ENCODE measurements at regions not wholly inside any gene's neighbourhood (a gene's known extent, or its start where the extent isn't known, plus 50 kb on each side); places are given as distances from the start of the nearest gene placed in this dataset.

- DNase-seq (ENCODE audit: low read depth), result no peak
Observed at GRCh38 chr6:115717472-115717871, 343.2 kb downstream of the FRK start.

DNA sequence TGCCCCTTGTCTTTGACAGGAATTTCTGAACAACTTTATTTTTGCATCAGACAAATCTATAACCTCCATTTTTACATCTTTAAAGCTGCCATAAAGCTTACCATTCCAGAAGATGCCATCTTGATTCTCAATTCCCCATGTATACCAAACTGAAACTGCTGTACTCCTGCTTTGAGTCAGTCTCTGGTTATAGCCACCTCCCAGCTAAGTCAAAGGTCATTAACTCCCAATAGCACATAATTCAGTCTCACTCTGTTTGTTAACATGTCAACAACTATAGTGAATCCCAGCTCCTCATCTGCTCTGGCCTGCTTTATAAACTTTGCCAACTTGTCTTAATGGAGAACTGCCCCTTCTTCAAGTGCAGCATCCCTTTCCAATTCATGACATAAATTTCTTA is 343.6 kb downstream of the FRK start:
- no peak for DNase-seq (ENCODE audit: low read depth)

GRCh38 chr6:115712291-115712961 is 348.3 kb downstream of the FRK start:
- DNase-seq (ENCODE audit: low read depth), result no peak

DNA sequence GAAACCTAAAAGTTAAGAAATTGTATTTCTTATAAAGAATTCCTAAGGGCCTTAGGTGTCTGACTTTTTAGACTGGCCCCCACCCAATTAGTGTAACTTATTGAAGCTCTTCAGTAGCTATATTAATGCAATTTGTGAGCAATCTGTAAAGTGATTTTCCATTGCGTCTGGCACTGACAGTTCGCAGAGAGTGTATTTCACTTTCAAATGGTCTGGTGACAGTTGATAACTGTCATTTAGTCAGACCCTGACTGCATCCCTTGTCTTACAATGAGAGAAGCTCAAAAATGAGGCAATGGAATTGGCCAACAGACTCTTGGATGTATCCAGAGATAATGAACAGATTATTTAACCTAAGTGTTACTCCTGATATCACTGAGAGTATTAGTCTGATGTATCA is 351.8 kb downstream of the FRK start:
- DNase-seq (ENCODE audit: low read depth), result no peak

DNA sequence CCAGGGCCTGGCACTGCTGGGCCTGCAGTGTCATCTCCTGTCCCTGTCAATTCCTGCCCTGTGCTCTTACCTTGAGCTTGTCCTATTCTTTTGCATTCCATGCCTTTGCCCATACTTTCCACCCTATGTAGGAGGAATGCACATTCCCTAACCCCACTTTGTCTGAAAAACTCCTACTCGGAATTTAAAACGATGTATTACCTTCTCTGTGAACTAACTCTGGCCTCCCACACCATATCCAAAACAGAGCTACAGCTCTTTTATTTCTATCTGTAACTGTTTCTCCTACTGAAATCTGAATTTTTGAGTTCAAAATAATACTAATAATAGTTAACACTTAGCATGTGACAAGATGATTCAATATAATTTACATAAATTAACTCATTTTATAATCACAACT is 353.7 kb downstream of the FRK start:
- DNase-seq (ENCODE audit: low read depth), result no peak

- DNase-seq (ENCODE audit: low read depth), result no peak
Observed at GRCh38 chr6:115706324-115706723, 354.4 kb downstream of the FRK start.

- no peak for DNase-seq (ENCODE audit: low read depth)
Observed at GRCh38 chr6:115704028-115704427, 356.7 kb downstream of the FRK start.

DNA sequence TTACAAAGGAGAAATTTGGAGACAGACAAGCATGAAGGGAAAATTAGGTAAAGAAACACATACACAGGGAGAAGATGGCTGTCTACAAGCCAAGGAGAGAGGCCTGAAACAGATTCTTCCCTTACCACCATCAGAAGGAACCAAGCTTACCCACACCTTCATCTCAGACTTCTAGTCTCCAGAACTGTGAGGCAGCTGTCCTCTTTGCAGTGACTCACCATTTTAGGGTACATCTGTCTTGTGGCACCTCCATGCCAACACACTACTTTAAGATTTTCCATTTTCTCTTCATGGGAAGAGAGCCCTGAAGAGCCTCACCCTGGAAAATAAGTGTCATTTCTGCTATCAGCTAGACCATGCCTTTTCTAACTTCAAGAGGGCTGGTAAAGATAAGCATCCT is 369.3 kb downstream of the FRK start:
- no peak for DNase-seq (ENCODE audit: low read depth)

DNA sequence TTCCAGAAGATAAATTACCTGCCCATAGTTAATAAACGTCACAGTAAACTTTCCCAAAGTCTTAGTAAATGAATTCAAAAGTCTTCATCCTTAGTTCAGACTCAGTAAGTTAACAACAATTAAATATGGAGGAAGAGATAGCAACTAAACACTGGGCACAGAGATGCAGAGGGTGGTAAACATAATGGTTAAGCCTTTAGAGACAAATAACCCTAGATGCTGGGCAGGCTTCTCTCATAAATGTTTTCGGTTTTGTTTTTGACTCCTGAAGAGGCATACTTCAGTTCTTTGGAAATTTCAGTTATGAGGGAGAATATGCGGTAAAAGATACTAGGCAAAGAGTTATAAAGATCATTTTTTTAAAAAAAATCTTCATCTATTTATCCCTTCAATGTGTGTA is 369.8 kb downstream of the FRK start:
- DNase-seq (ENCODE audit: low read depth), result no peak

DNA sequence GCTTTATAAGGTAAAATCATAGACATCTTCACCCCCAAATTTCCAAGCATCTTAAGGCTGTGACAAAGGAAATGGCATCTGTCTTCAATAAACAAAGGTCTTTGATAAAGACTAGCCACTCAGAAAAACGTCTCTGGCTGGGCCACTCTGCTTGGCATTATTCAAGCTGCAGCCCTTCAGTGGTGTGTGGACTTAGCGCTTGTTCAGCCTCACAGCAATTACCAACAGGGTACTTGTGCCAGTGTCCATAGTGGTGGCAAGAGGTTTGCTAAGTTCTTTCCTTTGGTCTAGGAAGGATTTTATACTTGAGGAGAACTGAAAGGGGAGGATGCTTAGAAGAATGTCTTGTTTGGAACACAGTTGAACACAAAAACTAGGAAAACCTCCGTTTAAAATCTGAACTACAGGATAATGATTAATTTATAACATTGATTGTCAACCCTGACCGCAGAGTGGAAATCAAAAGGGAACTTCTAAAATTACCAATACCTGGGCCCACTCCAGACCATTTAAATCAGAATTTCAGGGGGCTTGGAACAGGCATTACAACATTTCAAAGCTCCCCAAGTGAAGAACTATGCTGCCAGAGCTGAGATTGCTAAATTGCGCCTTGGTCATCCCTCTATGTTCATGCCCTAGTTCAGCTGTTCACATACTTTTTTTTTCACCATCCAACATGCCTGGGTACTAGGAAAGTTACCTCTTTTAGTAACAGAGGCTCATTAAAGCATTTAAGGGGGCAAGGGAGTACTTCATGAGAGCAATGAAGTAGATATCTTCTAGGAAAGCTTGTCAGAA is 378.5 kb downstream of the FRK start:
- DNase-seq (ENCODE audit: low read depth), result no peak

DNA sequence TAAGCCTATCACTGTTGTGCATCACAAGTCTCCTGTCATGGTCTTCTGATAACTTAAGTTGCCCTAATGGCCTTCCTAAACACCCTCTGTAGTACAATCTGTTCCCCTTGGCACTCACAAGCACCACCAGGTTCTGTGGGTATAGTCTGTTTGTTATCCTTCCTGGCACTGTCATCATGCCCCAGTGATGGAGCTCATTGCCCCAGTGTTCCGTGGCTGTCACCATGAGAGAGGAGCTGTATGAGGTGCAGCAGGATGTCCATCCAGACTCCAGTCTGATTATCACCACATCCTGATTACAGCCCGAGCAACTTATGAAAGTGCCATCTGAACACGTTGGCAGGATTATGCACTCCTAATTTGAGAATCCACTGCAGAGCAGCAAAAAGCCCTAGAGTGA is 380.1 kb downstream of the FRK start:
- DNase-seq (ENCODE audit: low read depth), result no peak

DNA sequence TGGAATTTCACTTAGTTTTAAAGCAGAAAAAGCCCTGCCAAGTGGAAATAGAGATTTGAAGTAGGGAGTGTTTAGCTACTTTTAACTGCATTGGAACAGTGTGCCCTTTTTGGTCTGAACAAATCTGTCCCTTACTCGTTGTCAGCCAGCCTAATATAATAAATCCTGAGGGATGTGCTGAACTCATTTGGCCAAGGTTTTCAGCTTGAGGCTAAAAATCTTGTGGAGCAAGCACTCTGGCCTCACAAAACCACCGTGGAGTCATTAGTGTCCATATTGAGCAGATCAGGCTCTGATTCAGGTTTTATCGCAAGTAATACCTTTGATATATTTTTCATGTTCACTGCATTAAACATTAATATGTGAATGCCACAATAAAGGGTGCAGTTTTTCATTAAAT is 383.5 kb downstream of the FRK start:
- no peak for DNase-seq (ENCODE audit: low read depth)

DNA sequence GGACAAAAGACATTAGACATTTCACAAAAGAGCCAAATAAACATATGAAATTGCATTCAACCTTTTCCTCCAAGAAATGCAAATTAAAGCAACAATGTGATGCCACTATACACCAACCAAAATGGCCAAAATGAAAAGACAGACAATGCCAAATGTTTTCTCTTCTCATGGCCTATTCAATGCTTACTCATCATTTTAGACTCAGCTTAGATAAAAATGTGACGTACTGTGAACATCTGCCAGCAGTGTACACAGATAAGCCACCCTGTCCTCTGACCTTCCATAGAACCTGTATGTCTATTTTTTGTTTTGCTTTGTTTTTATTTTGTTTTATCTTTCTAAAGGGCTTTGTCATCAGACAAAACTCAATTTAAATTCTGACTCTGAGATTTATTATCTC is 385.2 kb downstream of the FRK start:
- DNase-seq (ENCODE audit: low read depth), result no peak

DNA sequence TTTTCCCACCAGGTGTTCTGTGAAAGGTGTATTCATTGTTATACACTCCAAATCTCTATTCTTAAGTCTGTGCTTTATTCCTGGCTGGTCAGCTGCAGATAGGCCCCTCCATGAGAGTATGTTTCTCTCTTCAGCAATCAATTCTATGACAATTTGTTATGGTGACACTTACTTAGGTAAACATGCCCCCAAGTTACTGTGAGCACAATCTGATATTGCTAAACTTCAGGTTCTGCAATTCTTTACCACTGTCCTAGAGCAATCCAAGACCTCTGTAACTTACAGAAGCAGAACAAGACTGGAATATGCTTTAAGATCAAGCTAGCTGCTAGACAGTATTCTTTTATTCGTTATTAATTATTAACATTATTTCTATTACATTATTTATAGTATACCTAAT is 391.9 kb downstream of the FRK start:
- DNase-seq (ENCODE audit: low read depth), result no peak

GRCh38 chr6:115668211-115668610 is 392.5 kb downstream of the FRK start:
- DNase-seq (ENCODE audit: low read depth), result no peak

DNA sequence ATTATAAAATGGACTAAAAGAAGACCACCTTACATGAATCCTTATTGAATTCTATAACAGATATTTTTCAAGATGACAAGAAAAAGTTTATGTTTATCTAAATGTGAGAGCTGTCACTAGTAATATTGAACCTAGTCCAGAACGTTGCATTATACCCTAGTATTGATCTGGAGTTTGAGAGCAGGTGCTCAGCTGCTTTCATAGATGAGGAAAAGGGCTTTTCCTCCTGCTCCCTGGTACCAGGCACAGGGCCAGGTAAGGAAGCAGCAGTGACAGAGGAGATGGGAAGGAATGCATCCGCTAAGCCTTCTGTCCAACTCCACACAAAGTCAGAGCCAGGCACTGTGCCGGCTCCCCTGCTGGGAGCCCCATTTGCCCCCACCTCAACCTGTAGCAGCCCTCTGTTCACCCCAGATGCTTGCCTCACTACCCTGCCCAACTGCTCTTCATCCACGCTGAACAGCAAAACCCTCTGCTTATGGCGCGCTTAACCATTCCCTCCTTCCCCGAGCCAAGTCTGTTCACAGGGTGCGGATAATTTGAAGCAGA is 393.1 kb downstream of the FRK start:
- no peak for DNase-seq (ENCODE audit: low read depth)

- no peak for DNase-seq (ENCODE audit: low read depth)
Observed at GRCh38 chr6:115666997-115667396, 393.7 kb downstream of the FRK start.

DNA sequence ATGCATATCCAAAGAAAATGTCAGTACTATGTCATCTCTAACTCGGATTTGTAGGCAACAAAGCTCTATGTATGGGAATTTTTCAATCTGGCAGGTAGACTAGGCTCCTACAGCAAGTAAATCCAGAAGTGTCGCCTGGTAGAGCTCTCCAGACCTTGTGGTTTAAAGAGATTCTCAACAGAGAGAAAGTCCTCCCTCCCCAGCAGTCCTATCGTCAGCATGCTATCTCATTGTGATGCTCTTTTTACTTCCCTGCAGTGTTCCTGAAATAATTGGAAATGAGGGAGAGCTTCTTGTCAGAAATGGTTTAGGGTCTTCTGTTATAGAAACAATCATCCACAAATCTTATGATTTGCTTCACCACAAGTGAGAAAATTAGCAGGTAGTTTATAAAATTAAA is 395.4 kb downstream of the FRK start:
- no peak for DNase-seq (ENCODE audit: low read depth)

DNA sequence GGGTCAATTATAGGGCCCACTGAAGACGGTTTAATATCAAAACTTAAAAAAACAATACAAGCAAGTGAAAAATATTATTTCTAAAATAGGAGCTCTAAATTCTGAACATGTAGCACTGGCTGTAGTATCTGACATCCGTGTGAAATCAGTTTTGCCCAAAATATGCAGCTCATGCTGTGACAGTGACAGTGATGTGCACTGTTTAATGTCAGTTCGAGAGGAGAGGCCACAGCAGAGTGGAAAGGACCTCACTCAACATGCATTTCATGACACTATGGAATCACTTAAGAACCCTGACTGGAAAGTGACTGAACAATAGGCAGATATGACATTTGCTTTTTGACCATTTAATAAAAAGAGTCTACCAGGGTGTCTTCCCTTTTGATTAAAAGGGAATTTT is 397.0 kb downstream of the FRK start:
- no peak for DNase-seq (ENCODE audit: low read depth)

DNA sequence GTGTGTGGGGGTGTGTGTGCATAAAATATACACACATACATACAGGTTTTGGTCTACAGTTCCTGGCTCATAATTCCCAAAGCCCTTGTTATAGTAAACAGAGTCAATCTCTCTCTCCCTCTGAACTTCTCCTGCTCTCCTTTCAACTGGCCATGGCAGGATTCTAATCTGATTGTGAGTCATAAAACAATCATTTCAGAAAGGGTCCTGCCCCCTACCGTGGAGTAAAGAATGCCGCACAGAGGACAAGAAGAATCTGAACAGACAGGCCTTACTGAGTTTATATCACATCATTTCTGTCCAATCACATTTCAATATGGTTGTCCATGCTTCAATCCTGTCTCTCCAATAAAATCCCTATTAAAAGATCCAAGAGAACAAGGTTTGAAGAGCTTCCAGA is 416.9 kb downstream of the FRK start:
- DNase-seq (ENCODE audit: low read depth), result no peak

GRCh38 chr6:115634887-115635286 is 425.8 kb downstream of the FRK start:
- no peak for DNase-seq (ENCODE audit: low read depth)

DNA sequence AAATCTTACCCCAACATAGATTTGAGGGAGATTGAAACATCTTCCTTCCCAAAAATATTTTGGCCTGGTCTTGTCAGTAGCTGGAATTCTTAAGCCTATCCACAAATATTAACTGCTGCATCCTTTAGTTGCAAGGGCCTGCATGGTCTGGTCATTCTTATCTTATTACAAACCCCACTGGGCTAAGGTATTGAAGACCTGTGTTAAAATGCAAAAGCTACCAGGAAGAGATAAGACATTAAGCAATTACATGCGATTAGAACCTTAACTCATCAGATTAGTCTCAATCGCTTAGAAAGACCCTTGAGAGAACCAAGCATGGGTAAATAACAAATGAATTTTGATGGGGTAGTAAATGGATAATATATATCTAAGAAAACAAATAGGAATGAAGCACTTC is 426.6 kb downstream of the FRK start:
- DNase-seq (ENCODE audit: low read depth), result no peak

DNA sequence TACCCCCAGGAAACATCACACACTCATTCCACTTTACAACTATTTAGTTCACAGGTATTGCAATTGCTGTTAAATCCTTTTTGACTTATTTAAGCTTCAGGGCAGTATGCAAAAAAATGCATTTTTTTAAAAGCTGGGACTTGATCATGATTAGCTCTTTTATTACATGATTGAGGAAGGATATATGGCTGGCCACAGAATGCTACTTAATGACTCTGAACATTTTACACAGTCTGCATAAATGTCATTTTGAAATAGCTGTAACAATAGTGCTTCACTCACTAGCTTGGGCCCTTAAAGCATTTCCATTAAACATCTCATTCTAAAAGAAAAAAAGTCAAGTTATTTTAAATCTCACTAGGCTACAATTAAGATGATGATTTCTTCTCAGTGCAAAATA is 429.7 kb downstream of the FRK start:
- DNase-seq (ENCODE audit: low read depth), result no peak

Data from activated T-cell treated with anti-CD3 and anti-CD28 coated beads for 24 hours (primary cell).